Activated CD8-positive, alpha-beta memory T cell treated with anti-CD3 and anti-CD28 coated beads, Interleukin-2, amount 50 U/mL, for 24 hours (primary cell): ENCODE measurements at regions not wholly inside any gene's neighbourhood (a gene's known extent, or its start where the extent isn't known, plus 50 kb on each side); places are given as distances from the start of the nearest gene placed in this dataset.

Source experiments
- DNase-seq: peaks from one replicate; pipeline ENCODE4 v3.0.0-alpha.2; 2020; ENCODE audit errors: extremely low read depth

- no peak for DNase-seq
These were observed 229.2 kb downstream of the PTTG2 start for GRCh38 chr4:38189445-38189844.

GRCh38 chr4:38190717-38191178 lies 230.6 kb downstream of the PTTG2 start:
- DNase-seq = no peak

GRCh38 chr4:38192516-38192915 lies 232.3 kb downstream of the PTTG2 start:
- no peak for DNase-seq

- no peak for DNase-seq
These were observed 233.2 kb downstream of the PTTG2 start for GRCh38 chr4:38193236-38193863.

GRCh38 chr4:38194047-38194602 lies 233.9 kb downstream of the PTTG2 start:
- no peak for DNase-seq

- DNase-seq = no peak
These were observed 235.3 kb downstream of the PTTG2 start for GRCh38 chr4:38195486-38195885.

GRCh38 chr4:38195911-38196310 lies 235.7 kb downstream of the PTTG2 start:
- no peak for DNase-seq

- no peak for DNase-seq
These were observed 242.0 kb downstream of the PTTG2 start for GRCh38 chr4:38202242-38202641.

GRCh38 chr4:38203609-38204008 lies 243.4 kb downstream of the PTTG2 start:
- DNase-seq = no peak

- DNase-seq = no peak
These were observed 244.3 kb downstream of the PTTG2 start for GRCh38 chr4:38204339-38205035.

GRCh38 chr4:38205261-38205660 lies 245.1 kb downstream of the PTTG2 start:
- no peak for DNase-seq

- no peak for DNase-seq
These were observed 246.9 kb downstream of the PTTG2 start for GRCh38 chr4:38207110-38207457.

- no peak for DNase-seq
These were observed 249.5 kb downstream of the PTTG2 start for GRCh38 chr4:38209654-38210053.

- DNase-seq = no peak
These were observed 250.4 kb downstream of the PTTG2 start for GRCh38 chr4:38210396-38211114.

GRCh38 chr4:38211885-38212284 lies 251.7 kb downstream of the PTTG2 start:
- DNase-seq = no peak

GRCh38 chr4:38213083-38213805 lies 253.0 kb downstream of the PTTG2 start:
- no peak for DNase-seq

- no peak for DNase-seq
These were observed 262.7 kb downstream of the PTTG2 start for GRCh38 chr4:38222892-38223291.

GRCh38 chr4:38223306-38223705 lies 263.1 kb downstream of the PTTG2 start:
- no peak for DNase-seq

GRCh38 chr4:38223782-38224236 lies 263.6 kb downstream of the PTTG2 start:
- no peak for DNase-seq

GRCh38 chr4:38224850-38225249 lies 264.7 kb downstream of the PTTG2 start:
- DNase-seq = no peak

- DNase-seq = no peak
These were observed 266.0 kb downstream of the PTTG2 start for GRCh38 chr4:38226170-38226569.
